ENCODE measurements at regions not wholly inside any gene's neighbourhood (a gene's known extent, or its start where the extent isn't known, plus 50 kb on each side); places are given as distances from the start of the nearest gene placed in this dataset.

- TF ChIP-seq CTCF (IDR thresholded peaks at IDR 0.05) (no peak), ZFX (IDR thresholded peaks at IDR 0.05; ENCODE audit: borderline replicate concordance) (no peak)
Observed at GRCh38 chr10:3423384-3423783, 250.8 kb upstream of the PITRM1 start.

Measured in 22Rv1 (cell line).